Cerebellar cortex (tissue), 1 donor: ENCODE measurements at regions not wholly inside any gene's neighbourhood (a gene's known extent, or its start where the extent isn't known, plus 50 kb on each side); places are given as distances from the start of the nearest gene placed in this dataset.

Source experiments
- DNase-seq: peaks from one replicate; pipeline ENCODE4 v3.0.0-alpha.2; 2015; ENCODE audit warnings: low spot score

DNA sequence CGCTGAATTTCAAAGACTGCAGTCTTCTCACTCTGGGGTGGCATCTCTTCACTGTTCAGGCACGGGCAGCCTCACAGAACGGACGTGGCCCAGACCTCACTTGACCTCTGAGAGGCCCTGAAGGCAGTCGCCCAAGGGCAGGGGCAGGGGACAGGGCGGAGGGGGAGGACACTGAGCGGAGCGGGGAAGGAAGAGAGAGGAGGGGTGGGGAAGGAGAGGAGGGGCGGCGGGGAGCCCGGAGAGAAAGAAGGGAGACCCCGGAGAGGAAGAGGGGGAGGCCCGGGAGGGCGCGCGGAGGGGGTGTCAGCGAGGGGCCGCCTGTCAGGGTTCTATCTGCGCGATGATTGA is 58.7 kb upstream of the COMTD1 start:
- DNase-seq, result no peak

GRCh38 chr10:75294031-75294437 is 58.3 kb upstream of the COMTD1 start:
- no peak for DNase-seq

DNA sequence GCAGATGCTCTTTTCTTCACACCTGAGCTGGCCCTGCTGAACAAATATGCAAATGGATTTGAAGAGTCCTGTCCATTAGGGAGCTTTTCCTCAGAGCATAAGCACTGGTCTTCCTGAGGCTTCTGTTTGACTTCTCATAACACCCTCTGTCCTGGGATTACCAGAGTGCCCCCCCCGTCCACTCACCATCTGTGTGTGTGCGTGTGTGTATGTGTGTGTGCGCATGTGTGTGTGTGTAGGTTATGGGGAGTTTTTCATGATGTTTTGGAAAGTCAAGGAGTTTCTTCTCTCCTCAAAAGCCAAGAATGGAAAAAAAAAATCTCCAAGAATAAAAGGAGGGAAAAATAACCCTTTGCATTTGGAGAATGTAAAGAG is 57.7 kb upstream of the COMTD1 start:
- no peak for DNase-seq

DNA sequence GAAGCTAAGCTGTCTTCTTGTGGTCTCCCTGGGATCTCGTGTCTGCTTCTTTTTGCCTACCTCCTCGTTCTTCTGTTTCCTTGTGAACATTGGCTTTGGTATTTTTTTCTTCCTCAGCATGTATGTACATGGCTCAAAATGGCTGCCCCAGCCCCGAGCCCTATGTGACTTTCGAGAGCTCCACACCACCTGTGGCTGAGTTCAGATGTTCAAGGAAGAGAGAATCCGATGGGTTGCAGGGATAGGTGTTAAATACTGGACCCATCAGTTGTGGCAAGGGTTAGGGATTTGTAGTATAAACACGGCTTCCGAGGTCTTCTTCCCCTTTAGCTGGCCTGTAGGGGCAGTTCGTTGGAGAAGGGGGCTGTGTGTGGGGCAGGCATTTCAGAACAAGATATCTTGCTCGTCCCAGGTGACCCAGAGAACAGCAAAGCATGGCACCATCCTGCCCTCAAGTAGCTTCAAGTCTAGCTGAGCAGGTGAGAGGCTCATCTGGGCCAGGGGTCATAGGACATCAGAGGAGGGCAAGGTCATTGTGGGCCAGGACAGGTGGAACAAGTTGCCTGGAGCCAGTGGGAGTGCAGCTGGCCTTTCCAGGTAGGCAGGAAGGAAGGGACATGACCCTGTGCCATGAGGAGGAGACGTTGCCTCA is 57.2 kb upstream of the COMTD1 start:
- no peak for DNase-seq

GRCh38 chr10:75291805-75292204 is 56.0 kb upstream of the COMTD1 start:
- no peak for DNase-seq

DNA sequence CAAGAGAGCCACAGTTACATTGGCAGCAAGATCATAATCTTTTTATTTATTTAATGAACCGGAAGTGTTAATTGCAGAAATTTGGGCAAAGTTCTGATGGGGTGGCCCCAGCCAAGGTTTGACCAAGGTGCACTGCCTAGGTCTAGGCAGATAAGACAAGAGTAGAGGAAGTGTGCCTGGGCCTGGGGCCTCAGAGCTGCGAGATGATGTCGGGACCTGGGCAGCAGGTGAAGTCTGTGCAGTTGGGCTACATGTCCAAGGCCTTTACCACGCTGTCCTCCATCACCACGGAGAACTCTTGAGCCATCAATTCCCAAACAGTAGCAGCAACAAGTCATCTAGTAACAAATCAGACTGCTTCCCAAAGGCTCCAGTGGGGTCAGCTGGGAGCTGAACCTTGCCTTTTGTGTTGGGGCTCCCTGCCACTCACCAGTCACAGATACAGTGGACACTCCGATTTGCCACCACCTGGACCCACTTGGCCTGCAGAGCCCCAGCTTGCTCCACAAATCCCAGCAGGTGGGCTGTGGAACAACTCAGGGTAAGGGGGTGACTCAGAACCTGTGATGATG is 52.5 kb upstream of the COMTD1 start:
- DNase-seq, result no peak

GRCh38 chr10:75287697-75288096 is 51.9 kb upstream of the COMTD1 start:
- no peak for DNase-seq

DNA sequence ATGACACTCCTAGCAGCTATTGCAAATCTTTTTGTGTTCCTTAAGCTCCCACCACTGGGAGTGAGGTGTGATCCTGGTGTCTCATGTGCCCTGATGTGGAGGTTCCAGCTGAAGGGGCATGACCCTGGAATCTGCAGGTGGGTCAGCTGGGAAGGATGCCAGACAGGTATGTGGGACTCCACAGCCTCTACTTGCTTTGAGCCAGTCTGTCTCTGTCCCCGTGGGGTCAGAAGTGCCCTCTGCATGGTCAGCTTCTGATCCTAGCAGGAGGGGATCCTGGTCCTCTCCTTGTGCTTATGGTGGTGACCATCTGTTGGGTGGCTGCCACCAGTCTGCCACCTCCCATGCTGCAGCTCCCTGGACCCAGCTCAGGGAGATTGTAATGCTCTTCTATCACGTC is 51.1 kb upstream of the COMTD1 start:
- DNase-seq, result no peak
